Fibroblast of lung (primary cell): ENCODE measurements at regions not wholly inside any gene's neighbourhood (a gene's known extent, or its start where the extent isn't known, plus 50 kb on each side); places are given as distances from the start of the nearest gene placed in this dataset.

ENCODE experiments used
- DNase-seq, 2 donors: peaks; one replicate each; pipeline versions ENCODE4 v3.0.0 to v3.0.0-alpha.2; 2010; ENCODE audit warnings: low read depth in 2 of 2
- H2AFZ ChIP-seq: 2 replicates; pipeline ENCODE4 v1.5.1; 2012; ENCODE audit warnings: low read length, control low read depth, inconsistent platforms
- H3K27ac ChIP-seq: 2 replicates; pipeline ENCODE4 v1.5.1; 2011; ENCODE audit warnings: low read length, control low read depth; ENCODE audit not compliant: insufficient read depth
- H3K27me3 ChIP-seq: 2 replicates; pipeline ENCODE4 v1.5.1; 2011; ENCODE audit warnings: mild to moderate bottlenecking, low read length; ENCODE audit not compliant: control insufficient read depth, insufficient read depth
- H3K36me3 ChIP-seq: 2 replicates; pipeline ENCODE4 v1.5.1; 2011; ENCODE audit warnings: low read length; ENCODE audit not compliant: control insufficient read depth, insufficient read depth
- H3K4me1 ChIP-seq: 2 replicates; pipeline ENCODE4 v1.5.1; 2011; ENCODE audit warnings: low read length; ENCODE audit not compliant: control insufficient read depth, insufficient read depth; ENCODE audit errors: extremely low read depth
- H3K4me2 ChIP-seq: 2 replicates; pipeline ENCODE4 v1.5.1; 2011; ENCODE audit warnings: low read length, control low read depth; ENCODE audit not compliant: insufficient read depth; ENCODE audit errors: extremely low read depth
- H3K4me3 ChIP-seq, 4 experiments: fragments of 200-600 bp in 1 of 4; sonication (generic) in 1 of 4; replicated peaks in 1 of 4; 2 replicates each; pipeline ENCODE4 v1.5.1; 2011 to 2016; ENCODE audit warnings: low read length in 4 of 4, low read depth in 3 of 4, mild to moderate bottlenecking in 3 of 4, control low read depth in 2 of 4, inconsistent platforms in 1 of 4, mixed read lengths in 1 of 4; ENCODE audit not compliant: insufficient read depth in 1 of 4; ENCODE audit errors: control extremely low read depth in 1 of 4
- H3K79me2 ChIP-seq: 2 replicates; pipeline ENCODE4 v1.5.1; 2012; ENCODE audit warnings: mild to moderate bottlenecking, low read length, inconsistent platforms; ENCODE audit not compliant: control insufficient read depth, insufficient read depth
- H3K9ac ChIP-seq: 2 replicates; pipeline ENCODE4 v1.5.1; 2011; ENCODE audit warnings: mild to moderate bottlenecking, low read length, control low read depth; ENCODE audit not compliant: insufficient read depth
- H3K9me3 ChIP-seq: 2 replicates; pipeline ENCODE4 v1.5.1; 2012; ENCODE audit warnings: low read depth, low read length; ENCODE audit not compliant: control insufficient read depth, insufficient read depth
- H4K20me1 ChIP-seq: 2 replicates; pipeline ENCODE4 v1.5.1; 2011; ENCODE audit warnings: low read length; ENCODE audit not compliant: control insufficient read depth, insufficient read depth; ENCODE audit errors: extremely low read depth
- EZH2 ChIP-seq: IDR thresholded peaks from 2 replicates; pipeline ENCODE4 v1.5.1; 2012; ENCODE audit warnings: low read length, control low read depth, mild to moderate bottlenecking; ENCODE audit errors: missing control alignments
- TF ChIP-seq, protein P1 (sequence below), 2 donors: IDR thresholded peaks in 1 of 2; conservative IDR thresholded peaks in 1 of 2; 1 replicate in 1 of 2; 2 replicates in 1 of 2; pipeline ENCODE4 v1.5.1; 2011 to 2012; ENCODE audit warnings: low read length in 2 of 2, control low read depth in 1 of 2, inconsistent platforms in 1 of 2, low read depth in 1 of 2, mild to moderate bottlenecking in 1 of 2

DNA sequence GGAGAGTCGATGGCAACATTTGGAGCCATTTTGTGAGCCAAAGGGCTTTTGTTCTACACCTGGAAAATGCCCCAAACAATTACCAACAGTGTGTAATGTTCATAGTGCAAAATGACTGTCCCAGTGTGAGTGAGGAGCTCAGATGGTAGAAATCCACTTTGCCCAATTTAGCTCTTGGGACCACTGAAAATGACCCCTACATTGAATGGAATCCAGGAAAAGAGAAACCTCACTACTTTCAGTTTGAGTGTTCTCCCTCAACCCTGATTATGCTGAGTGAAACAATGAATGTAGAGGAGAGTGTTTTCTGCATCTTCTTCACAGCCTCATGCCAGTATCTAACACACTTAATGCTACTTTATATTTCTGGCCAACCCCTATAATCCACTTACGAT lies 84.9 kb upstream of the NRN1 start:
- no peaks in the 10 kb centered on the region for H3K4me1 ChIP-seq
- H4K20me1 ChIP-seq: no peaks in the 10 kb centered on the region
- no peaks in the 10 kb centered on the region for H3K79me2 ChIP-seq
- no peak for DNase-seq
- no peaks in the 10 kb centered on the region for H3K36me3 ChIP-seq
- no peaks in the 10 kb centered on the region for H3K9me3 ChIP-seq
- H3K4me2 ChIP-seq: no peak overlapping the region
- TF ChIP-seq, protein P1, sequence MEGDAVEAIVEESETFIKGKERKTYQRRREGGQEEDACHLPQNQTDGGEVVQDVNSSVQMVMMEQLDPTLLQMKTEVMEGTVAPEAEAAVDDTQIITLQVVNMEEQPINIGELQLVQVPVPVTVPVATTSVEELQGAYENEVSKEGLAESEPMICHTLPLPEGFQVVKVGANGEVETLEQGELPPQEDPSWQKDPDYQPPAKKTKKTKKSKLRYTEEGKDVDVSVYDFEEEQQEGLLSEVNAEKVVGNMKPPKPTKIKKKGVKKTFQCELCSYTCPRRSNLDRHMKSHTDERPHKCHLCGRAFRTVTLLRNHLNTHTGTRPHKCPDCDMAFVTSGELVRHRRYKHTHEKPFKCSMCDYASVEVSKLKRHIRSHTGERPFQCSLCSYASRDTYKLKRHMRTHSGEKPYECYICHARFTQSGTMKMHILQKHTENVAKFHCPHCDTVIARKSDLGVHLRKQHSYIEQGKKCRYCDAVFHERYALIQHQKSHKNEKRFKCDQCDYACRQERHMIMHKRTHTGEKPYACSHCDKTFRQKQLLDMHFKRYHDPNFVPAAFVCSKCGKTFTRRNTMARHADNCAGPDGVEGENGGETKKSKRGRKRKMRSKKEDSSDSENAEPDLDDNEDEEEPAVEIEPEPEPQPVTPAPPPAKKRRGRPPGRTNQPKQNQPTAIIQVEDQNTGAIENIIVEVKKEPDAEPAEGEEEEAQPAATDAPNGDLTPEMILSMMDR (conservative IDR thresholded peaks at IDR 0.05 in 1 of 2, IDR thresholded peaks at IDR 0.05 in 1 of 2; ENCODE audit: low read depth in 1 of 2, low read length in 2 of 2): no peak
- TF ChIP-seq EZH2: no peak
- no peak overlapping the region for H3K4me3 ChIP-seq
- H3K9ac ChIP-seq: no peak overlapping the region
- H3K27me3 ChIP-seq: no peaks in the 10 kb centered on the region
- H2AFZ ChIP-seq: no peak overlapping the region
- no peak overlapping the region for H3K27ac ChIP-seq

DNA sequence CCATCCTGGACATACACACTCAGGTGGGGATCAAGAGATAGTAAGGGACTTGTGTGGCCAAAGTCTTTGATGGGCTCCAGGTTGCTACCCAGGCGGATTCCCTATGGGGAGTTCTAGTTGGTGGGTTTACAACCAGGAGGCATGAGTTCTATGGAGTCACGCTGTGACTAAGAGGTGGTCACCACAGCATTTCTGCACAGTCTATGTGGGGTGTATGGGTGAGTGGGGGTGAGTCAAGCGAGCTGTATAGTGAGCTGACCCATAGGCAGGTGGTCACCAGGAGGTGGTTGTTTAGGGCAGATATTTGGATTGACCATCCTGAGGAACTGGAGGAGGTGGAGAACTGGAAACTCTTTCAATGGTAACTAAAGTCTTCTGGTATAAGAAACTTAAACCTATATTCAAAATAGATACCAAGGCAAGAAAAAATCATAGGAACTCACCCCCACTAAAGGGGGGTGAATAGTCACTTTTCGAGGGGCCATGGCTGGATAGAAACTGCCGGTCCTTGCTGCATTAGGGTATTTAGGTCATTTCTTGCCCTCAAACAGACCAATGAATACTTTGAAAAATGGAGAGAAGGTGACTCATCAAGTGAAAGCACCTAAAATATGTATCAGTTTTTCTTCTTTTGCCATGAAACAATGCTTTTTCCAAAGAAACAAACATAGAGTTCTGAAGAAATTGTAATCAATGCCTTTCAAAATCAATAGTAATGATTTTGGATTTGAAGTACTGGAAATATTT lies 84.3 kb upstream of the NRN1 start:
- Histone ChIP-seq H3K9ac (no peak overlapping the region), H3K4me2 (no peak overlapping the region), H2AFZ (no peak overlapping the region), H3K4me3 (no peak overlapping the region), H3K79me2 (no peaks in the 10 kb centered on the region), H3K36me3 (no peaks in the 10 kb centered on the region), H3K27ac (no peak overlapping the region), H3K9me3 (no peaks in the 10 kb centered on the region), H3K4me1 (no peaks in the 10 kb centered on the region), H4K20me1 (no peaks in the 10 kb centered on the region), H3K27me3 (no peaks in the 10 kb centered on the region)
- no peak for DNase-seq
- TF ChIP-seq, protein P1 (conservative IDR thresholded peaks at IDR 0.05 in 1 of 2, IDR thresholded peaks at IDR 0.05 in 1 of 2; ENCODE audit: low read depth in 1 of 2, low read length in 2 of 2): no peak
- no peak for TF ChIP-seq EZH2

DNA sequence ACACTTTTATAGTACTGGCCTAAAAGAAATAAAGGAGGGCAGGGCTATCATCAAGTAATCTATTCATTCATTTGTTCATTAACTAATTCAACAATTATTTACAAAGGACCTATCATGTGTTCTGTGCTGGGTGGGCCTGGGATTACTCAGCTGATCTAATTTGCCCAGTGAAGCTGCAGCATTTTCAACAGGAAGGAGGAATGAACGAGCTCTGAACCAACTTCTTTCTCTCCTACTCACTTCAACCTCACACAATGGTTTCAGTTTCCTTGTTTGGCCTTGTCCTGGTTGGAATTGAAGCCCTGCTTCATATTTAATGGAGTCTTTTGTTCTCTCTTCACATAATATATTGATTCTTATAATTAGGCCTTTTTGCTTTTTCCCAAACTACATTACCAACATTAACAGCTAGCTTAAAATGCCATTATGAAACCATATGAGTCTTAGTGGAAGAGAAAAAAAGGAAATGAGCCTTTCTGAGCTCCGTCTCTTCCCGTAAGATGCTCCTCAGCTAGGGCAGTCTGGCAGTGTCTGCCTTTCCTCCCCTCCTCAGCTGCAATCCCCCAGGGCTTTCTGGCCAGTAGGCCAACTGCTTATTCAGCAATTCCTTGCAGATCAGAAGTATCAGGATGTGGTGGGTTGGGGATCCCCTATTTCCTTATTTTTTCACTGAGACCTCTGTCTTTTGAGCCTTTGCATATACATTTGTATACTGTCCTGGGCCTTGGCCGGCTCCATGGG lies 79.4 kb upstream of the NRN1 start:
- no peaks in the 10 kb centered on the region for H3K9me3 ChIP-seq
- no peaks in the 10 kb centered on the region for H3K79me2 ChIP-seq
- H3K4me1 ChIP-seq: no peaks in the 10 kb centered on the region
- H3K4me2 ChIP-seq: no peak overlapping the region
- H3K27ac ChIP-seq: no peak overlapping the region
- H3K9ac ChIP-seq: no peak overlapping the region
- DNase-seq: no peak
- H3K27me3 ChIP-seq: no peaks in the 10 kb centered on the region
- no peaks in the 10 kb centered on the region for H3K36me3 ChIP-seq
- H3K4me3 ChIP-seq: no peak overlapping the region
- no peaks in the 10 kb centered on the region for H4K20me1 ChIP-seq
- H2AFZ ChIP-seq: no peak overlapping the region
- TF ChIP-seq, protein P1 (conservative IDR thresholded peaks at IDR 0.05 in 1 of 2, IDR thresholded peaks at IDR 0.05 in 1 of 2; ENCODE audit: low read depth in 1 of 2, low read length in 2 of 2): no peak
- TF ChIP-seq EZH2: no peak
